GM10266 (cell line): ENCODE measurements at regions not wholly inside any gene's neighbourhood (a gene's known extent, or its start where the extent isn't known, plus 50 kb on each side); places are given as distances from the start of the nearest gene placed in this dataset.

Experiments
- DNase-seq: peaks from one replicate; pipeline ENCODE4 v3.0.0; 2012; ENCODE audit errors: extremely low spot score
- CTCF ChIP-seq: IDR thresholded peaks from 2 replicates; pipeline ENCODE4 v1.5.1; 2012; ENCODE audit warnings: mild to moderate bottlenecking, low read depth; ENCODE audit not compliant: control insufficient read depth, insufficient read depth; ENCODE audit errors: missing control alignments

- TF ChIP-seq CTCF, result no peak
Measured at GRCh38 chr18:78128004-78128403, 851.6 kb upstream of the SALL3 start.

GRCh38 chr18:78129260-78129659, 850.4 kb upstream of the SALL3 start:
- DNase-seq, result no peak

More at GRCh38 chr18:78128004-78128403, 851.6 kb upstream of the SALL3 start:
- no peak for DNase-seq

GRCh38 chr18:78130232-78131195, 849.1 kb upstream of the SALL3 start:
- no peak for TF ChIP-seq CTCF
- DNase-seq, result no peak

More at GRCh38 chr18:78129260-78129659, 850.4 kb upstream of the SALL3 start:
- TF ChIP-seq CTCF, result no peak

- no peak for TF ChIP-seq CTCF
Measured at GRCh38 chr18:78133729-78134128, 845.9 kb upstream of the SALL3 start.

GRCh38 chr18:78136986-78137385, 842.6 kb upstream of the SALL3 start:
- DNase-seq, result no peak
- TF ChIP-seq CTCF, result no peak

More at GRCh38 chr18:78133729-78134128, 845.9 kb upstream of the SALL3 start:
- DNase-seq, result no peak

GRCh38 chr18:78138983-78139496, 840.6 kb upstream of the SALL3 start:
- DNase-seq, result no peak
- TF ChIP-seq CTCF, result no peak

GRCh38 chr18:78140294-78140693, 839.3 kb upstream of the SALL3 start:
- TF ChIP-seq CTCF, result no peak
- no peak for DNase-seq
